Liver (tissue), 3 donors: ENCODE measurements at regions not wholly inside any gene's neighbourhood (a gene's known extent, or its start where the extent isn't known, plus 50 kb on each side); places are given as distances from the start of the nearest gene placed in this dataset.

Experiments
- CTCF ChIP-seq: fragments of 150-350 bp; IDR thresholded peaks from 2 replicates; pipeline ENCODE4 v1.5.1; 2017; ENCODE audit warnings: improper control_type of control experiment, low read depth, low read length; ENCODE audit not compliant: missing input control
- EGR1 ChIP-seq, 2 donors: IDR thresholded peaks; 2 replicates each; pipeline ENCODE4 v1.6.1; 2016 to 2018; ENCODE audit warnings: antibody characterized with exemption in 2 of 2, low read depth in 2 of 2
- GABPA ChIP-seq, 2 donors: IDR thresholded peaks in 1 of 2; conservative IDR thresholded peaks in 1 of 2; 2 replicates each; pipeline ENCODE4 v1.6.1; 2016; ENCODE audit warnings: antibody characterized with exemption in 2 of 2, mild to moderate bottlenecking in 1 of 2, moderate library complexity in 1 of 2
- HNF4A ChIP-seq, 2 donors: conservative IDR thresholded peaks; 2 replicates each; pipeline ENCODE4 v1.6.1; 2016; ENCODE audit warnings: antibody characterized with exemption in 2 of 2, mild to moderate bottlenecking in 2 of 2
- HNF4G ChIP-seq: IDR thresholded peaks from 2 replicates; pipeline ENCODE4 v1.6.1; 2016; ENCODE audit warnings: antibody characterized with exemption
- RAD21 ChIP-seq, 2 donors: IDR thresholded peaks; 2 replicates each; pipeline ENCODE4 v1.6.1; 2016; ENCODE audit warnings: antibody characterized with exemption in 2 of 2, mild to moderate bottlenecking in 2 of 2
- SP1 ChIP-seq: IDR thresholded peaks from 2 replicates; pipeline ENCODE4 v1.6.1; 2018; ENCODE audit warnings: antibody characterized with exemption, mild to moderate bottlenecking
- TAF1 ChIP-seq: conservative IDR thresholded peaks from 2 replicates; pipeline ENCODE4 v1.6.1; 2016; ENCODE audit warnings: antibody characterized with exemption, mild to moderate bottlenecking
- TF ChIP-seq, protein P1 (sequence below): IDR thresholded peaks from 2 replicates; pipeline ENCODE4 v1.6.1; 2016; ENCODE audit warnings: antibody characterized with exemption, mild to moderate bottlenecking
- TF ChIP-seq, protein P2 (sequence below): IDR thresholded peaks from 2 replicates; pipeline ENCODE4 v1.6.1; 2016; ENCODE audit warnings: antibody characterized with exemption
- TF ChIP-seq, protein P3 (sequence below): IDR thresholded peaks from 2 replicates; pipeline ENCODE4 v1.6.1; 2016; ENCODE audit warnings: antibody characterized with exemption
- donor health status: healthy.
- donor health status: healthy.

DNA sequence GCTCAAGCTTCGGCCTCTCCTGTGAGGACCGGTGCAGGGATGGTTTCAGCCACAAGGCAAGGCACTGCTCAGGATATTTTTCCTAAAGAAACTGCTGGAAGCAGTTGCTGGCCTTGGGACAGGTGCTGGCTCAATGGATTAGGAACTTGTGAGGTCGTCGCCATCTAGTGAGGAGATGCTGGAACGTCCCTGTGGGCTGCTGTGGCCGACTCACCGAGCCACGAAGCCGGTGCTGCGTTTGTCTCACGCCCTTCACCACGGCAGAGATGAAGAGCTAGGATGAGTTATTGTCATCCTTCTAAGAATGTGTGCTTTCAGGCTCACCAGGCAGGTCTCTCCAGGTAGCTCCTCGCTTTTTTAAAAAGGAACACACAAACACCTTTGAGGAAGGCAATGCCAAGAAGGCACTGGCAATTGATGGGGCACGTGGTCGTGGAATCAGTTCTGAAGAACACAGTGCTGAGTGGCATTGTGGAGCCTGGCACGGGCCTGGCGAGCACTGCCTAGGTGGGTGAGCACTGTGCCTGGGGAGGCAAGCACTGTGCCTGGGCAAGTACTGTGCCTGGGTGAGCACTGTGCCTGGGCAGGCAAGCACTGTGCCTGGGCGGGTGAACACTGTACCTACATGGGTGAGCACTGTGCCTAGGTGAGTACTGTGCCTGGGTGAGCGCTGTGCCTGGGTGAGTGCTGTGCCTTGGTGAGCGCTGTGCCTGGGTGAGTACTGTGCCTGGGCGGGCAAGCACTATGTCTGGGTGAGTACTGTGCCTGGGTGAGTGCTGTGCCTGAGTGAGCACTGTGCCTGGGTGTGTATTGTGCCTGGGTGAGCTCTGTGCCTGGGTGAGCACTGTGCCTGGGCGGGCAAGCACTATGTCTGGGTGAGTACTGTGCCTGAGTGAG lies 140.4 kb downstream of the TEX29 start:
- TF ChIP-seq, protein P1, sequence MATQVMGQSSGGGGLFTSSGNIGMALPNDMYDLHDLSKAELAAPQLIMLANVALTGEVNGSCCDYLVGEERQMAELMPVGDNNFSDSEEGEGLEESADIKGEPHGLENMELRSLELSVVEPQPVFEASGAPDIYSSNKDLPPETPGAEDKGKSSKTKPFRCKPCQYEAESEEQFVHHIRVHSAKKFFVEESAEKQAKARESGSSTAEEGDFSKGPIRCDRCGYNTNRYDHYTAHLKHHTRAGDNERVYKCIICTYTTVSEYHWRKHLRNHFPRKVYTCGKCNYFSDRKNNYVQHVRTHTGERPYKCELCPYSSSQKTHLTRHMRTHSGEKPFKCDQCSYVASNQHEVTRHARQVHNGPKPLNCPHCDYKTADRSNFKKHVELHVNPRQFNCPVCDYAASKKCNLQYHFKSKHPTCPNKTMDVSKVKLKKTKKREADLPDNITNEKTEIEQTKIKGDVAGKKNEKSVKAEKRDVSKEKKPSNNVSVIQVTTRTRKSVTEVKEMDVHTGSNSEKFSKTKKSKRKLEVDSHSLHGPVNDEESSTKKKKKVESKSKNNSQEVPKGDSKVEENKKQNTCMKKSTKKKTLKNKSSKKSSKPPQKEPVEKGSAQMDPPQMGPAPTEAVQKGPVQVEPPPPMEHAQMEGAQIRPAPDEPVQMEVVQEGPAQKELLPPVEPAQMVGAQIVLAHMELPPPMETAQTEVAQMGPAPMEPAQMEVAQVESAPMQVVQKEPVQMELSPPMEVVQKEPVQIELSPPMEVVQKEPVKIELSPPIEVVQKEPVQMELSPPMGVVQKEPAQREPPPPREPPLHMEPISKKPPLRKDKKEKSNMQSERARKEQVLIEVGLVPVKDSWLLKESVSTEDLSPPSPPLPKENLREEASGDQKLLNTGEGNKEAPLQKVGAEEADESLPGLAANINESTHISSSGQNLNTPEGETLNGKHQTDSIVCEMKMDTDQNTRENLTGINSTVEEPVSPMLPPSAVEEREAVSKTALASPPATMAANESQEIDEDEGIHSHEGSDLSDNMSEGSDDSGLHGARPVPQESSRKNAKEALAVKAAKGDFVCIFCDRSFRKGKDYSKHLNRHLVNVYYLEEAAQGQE = no peak
- peak; percentile 29 for TF ChIP-seq CTCF
- TF ChIP-seq EGR1 (IDR thresholded peaks at IDR 0.05; ENCODE audit: low read depth in 2 of 2) = no peak
- TF ChIP-seq, protein P2, sequence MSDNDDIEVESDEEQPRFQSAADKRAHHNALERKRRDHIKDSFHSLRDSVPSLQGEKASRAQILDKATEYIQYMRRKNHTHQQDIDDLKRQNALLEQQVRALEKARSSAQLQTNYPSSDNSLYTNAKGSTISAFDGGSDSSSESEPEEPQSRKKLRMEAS = no peak
- peak; percentile 59 to 60 for TF ChIP-seq RAD21 (IDR thresholded peaks at IDR 0.05)
- no peak for TF ChIP-seq GABPA (IDR thresholded peaks at IDR 0.05 in 1 of 2, conservative IDR thresholded peaks at IDR 0.05 in 1 of 2)
- TF ChIP-seq SP1 = no peak
- TF ChIP-seq, protein P3, sequence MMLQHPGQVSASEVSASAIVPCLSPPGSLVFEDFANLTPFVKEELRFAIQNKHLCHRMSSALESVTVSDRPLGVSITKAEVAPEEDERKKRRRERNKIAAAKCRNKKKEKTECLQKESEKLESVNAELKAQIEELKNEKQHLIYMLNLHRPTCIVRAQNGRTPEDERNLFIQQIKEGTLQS = no peak
- no peak for TF ChIP-seq TAF1
- no peak for TF ChIP-seq HNF4A (conservative IDR thresholded peaks at IDR 0.05)
- no peak for TF ChIP-seq HNF4G
